ENCODE measurements at regions not wholly inside any gene's neighbourhood (a gene's known extent, or its start where the extent isn't known, plus 50 kb on each side); places are given as distances from the start of the nearest gene placed in this dataset.

- TF ChIP-seq CTCF (conservative IDR thresholded peaks at IDR 0.05; ENCODE audit: low read depth, low read length) (no peak), EZH2 (IDR thresholded peaks at IDR 0.05; ENCODE audit: borderline replicate concordance, low read depth, low read length, poor library complexity, severe bottlenecking) (no peak)
These were observed 437.9 kb downstream of the SOX2 start for GRCh38 chr3:182149594-182149993.
